WI38 (cell line): ENCODE measurements at regions not wholly inside any gene's neighbourhood (a gene's known extent, or its start where the extent isn't known, plus 50 kb on each side); places are given as distances from the start of the nearest gene placed in this dataset.

Experiments
- H3K4me3 ChIP-seq: 2 replicates; pipeline ENCODE4 v1.5.1; 2011; ENCODE audit warnings: low read depth, mild to moderate bottlenecking, control low read depth, low read length
- CTCF ChIP-seq: IDR thresholded peaks from 2 replicates; pipeline ENCODE4 v1.5.1; 2012; ENCODE audit warnings: low read depth, mild to moderate bottlenecking, control low read depth, low read length

- no peak overlapping the region for H3K4me3 ChIP-seq
- no peak for TF ChIP-seq CTCF
Measured at GRCh38 chr3:43854916-43855315, 164.2 kb downstream of the ABHD5 start.

GRCh38 chr3:43855674-43856299 is 165.0 kb downstream of the ABHD5 start:
- H3K4me3 ChIP-seq = no peak overlapping the region
- TF ChIP-seq CTCF = peak; percentile 78

GRCh38 chr3:43856351-43856750 is 165.6 kb downstream of the ABHD5 start:
- TF ChIP-seq CTCF = no peak
- no peak overlapping the region for H3K4me3 ChIP-seq

- no peak overlapping the region for H3K4me3 ChIP-seq
- no peak for TF ChIP-seq CTCF
Measured at GRCh38 chr3:43856761-43857160, 166.0 kb downstream of the ABHD5 start.

- no peak overlapping the region for H3K4me3 ChIP-seq
- TF ChIP-seq CTCF = no peak
Measured at GRCh38 chr3:43857361-43858293, 166.9 kb downstream of the ABHD5 start.

- H3K4me3 ChIP-seq = no peak overlapping the region
- no peak for TF ChIP-seq CTCF
Measured at GRCh38 chr3:43858294-43858701, 167.6 kb downstream of the ABHD5 start.

GRCh38 chr3:43859766-43860165 is 169.0 kb downstream of the ABHD5 start:
- TF ChIP-seq CTCF = no peak
- H3K4me3 ChIP-seq = no peak overlapping the region
